HG03378 (cell line): ENCODE measurements at regions not wholly inside any gene's neighbourhood (a gene's known extent, or its start where the extent isn't known, plus 50 kb on each side); places are given as distances from the start of the nearest gene placed in this dataset.
"Not testable (repeated sequence)": the region's sequence is repeated elsewhere in the genome, so short reads cannot be mapped to it uniquely, and the experiment has no call there.

ENCODE experiments used
- ATAC-seq: cut with Tn5 transposase; IDR thresholded peaks from one replicate; pipeline ENCODE4 v1.9.1; 2021; ENCODE audit warnings: mild to moderate bottlenecking, moderate library complexity; ENCODE audit not compliant: unreplicated experiment

DNA sequence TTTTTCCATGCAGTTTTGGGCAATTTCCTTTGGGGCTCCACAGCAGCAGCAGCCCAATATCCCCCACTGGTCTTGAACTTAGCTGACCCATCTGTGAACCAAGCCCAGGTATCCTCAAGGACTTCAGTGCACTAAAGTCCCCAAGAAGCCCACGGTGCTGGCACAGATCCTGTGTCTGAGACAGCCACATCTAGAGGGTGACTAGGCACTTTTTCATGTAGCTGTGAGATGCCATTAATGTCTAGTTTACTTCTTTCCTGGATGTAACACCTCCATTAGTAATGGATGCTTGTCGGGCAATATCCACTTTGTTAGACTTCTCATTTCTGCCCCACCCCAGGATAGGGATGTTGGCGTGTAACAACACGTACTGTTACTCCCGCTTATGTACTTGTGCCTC, 117.9 kb downstream of the GPCPD1 start:
- no peak for ATAC-seq

DNA sequence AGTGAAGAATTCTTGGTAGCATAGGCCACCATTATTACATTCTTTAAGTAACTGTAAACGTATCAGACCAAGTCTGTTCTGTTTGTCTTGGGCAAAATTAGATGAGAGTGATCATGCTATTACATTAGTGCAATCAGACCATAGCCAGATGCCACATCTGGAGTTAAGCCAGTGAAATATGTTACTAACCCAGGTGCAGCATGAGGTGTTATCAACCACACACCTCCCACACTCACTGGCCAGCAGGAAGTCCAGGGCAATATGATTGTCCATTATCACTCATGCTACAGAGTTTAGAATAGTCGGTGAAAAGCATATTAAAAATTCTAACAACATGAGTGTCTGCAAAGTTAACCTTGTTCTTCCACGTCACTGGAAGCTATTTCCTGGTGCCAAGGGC, 119.4 kb downstream of the GPCPD1 start:
- no peak for ATAC-seq

DNA sequence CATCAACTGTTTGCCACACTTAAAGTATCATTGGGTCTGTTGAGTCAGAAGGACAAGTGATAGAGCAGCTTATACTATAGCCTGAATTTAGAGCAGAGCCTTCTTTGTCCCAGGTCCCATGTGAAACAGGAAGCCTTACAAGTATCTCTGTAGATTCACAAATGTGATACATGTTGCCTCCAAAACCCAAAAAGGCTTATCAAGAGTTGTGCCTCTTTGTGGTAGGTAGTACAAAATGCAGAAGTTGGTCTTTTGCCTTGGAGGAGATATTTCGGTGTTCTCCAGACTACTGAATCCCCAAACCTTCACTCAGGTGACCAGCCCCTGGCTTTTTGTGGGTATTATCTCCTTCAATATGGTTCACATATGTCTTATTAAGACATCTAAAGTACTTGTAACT, 121.2 kb downstream of the GPCPD1 start:
- no peak for ATAC-seq

DNA sequence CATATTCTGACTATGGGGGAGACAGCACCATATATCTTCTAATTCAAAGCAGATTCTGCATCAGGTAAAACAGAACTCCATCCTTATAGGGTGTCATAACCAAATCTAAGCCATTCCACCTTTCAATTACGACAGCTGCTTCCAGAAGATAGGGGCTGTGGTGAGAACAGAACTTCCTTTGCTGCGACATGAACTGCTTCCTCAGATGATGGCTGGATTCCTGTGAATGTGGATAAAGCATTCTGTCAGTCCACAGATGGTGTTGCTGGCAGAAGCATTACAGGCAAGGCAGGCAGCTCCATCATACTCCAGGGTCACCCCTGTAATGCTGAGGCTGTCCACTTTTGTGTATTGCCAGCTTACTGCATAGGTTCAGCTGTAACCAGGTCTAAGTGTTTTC, 122.0 kb downstream of the GPCPD1 start:
- no peak for ATAC-seq

DNA sequence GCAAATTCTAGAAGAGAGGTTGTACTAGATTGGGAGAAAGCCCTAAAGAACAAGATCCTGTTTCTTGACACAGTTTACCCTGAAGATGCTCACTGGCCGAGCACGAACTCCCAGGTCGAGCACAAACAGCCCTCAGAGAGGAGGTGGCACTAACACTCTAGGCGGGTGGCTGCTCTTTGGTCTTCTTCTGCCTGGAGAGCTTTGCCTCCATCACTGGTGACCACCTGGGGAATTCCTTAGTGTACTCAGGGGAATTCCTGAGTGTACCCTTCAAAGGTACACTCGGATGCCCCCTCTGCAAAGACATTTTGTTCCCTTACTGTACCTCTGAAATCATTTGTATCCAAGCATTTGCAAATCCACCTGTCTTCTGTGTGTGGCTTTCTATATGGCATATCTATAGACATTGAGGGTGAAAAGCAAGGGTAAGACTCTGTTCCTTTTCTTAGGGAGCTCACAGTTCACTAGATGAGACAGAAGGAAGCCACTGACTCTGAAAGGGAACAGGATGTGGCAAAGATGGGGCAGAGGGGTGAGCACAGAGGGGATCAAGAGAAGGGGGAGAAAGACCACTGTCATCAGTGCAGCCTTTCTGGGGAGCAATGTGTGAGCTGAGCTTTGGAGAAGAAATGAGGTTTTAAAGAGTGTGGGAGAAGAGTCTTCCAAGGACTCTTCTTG, 124.3 kb downstream of the GPCPD1 start:
- ATAC-seq, result no peak

DNA sequence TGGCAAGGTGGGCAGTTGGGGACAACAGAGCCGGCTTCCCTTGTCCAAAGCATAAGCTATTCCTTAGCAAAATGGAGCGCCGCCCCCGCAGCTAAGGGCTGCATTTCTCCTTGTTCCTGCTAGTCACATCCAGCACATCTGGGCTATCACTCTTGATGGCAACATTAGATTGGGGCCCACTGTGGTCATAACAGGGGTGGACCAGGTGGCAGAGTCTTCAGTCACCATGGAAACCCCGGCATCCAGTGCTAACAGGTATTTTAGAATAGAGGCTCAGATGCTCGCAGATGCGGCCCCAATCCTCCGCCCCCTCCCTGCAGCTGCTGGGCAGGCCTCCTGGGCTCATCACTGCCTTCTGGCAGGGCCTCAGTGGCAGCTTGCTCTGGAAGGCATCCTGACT, 125.9 kb downstream of the GPCPD1 start:
- ATAC-seq, result no peak

DNA sequence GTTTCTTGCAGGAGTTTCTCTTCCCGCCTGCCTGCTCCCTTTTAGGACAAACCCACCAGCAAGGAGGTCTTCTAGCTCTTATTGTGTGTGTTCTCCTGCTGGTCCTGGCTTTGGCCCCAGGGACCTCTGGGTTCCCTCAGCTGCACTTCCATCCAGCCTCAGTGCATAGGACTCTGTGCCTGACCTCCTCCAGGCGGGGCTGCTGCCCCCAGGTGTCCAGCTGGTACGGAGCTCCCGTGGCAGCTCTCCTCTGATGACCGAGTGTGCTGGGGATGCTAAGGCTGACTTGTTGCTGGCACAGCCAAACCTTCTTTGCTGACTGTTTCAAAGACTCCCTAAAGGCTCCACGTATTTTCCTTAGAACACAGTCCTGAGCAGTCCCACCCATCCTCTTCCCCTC, 126.5 kb downstream of the GPCPD1 start:
- ATAC-seq, result no peak

DNA sequence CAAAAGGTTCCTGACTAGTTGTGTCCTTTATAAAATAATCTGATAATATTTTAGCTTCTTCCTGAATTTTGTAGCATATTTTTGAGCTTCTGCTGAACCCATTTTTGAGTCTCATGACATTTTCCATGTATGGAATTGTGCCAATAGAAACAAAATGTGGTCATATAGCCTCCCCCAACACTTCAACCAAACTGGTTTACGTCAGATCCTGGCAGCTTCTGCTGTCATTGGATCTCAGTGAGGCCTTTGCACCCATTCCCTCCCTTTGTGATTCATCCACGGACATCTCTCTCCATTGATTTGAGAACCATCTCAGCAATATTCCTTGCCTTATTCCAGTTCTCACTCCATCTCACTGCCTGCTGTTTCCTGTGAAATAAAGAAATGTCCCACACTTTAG, 128.0 kb downstream of the GPCPD1 start:
- ATAC-seq, result no peak

DNA sequence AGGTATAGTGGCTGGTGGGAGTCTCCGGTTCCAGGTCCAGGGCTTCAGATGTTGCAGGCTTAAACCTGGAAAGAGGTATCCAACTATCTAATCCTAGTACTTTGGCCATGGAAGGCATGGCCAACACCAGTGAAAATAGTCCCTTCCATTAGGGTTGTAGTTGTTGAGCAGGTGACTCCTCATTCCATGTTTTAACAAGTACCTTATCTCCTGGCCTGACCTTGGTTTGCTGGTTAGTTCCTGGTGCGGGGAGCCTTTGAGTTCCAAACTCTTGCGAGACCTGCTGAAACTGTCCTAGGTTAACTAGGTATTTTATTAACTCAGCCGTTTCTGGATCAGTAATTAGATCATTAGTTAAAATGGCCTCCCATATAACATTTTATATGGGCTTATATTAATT, 128.9 kb downstream of the GPCPD1 start:
- no peak for ATAC-seq

DNA sequence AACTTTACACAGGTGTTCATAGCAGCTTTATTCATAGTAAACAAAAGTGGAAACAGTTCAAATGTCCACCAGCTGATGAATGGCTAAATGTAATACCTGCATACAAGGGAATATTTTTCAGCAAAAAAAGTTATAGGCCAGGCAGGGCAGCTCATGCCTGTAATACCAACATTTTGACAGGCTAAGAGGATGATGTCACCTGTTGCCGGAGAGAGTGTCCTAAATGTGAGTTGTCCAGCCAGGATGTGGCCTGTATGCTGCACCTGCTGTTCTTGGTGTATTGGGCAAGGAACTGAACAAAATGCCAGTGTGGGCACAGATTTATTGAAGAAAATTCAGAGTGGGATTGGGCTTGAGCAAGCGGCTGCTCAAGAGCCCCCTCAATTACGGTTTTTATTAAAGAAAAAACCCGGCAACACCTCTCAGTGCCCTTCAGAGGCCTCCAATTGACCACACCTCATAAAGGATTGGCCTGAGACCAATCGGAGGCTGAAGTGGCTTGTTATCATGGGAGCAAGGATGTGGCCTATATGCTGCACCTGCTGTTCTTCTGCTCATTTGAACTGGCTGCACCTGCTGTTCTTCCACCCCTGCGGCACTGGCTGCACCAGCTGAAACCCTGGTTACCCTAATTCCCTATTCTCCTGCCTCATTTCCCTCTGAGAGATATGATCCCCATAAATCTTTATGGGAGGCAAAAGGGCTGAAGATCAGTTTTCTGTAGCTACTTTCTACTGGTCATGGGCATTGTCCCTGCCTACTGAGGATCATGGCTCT, 129.8 kb downstream of the GPCPD1 start:
- peak; percentile 59 for ATAC-seq

DNA sequence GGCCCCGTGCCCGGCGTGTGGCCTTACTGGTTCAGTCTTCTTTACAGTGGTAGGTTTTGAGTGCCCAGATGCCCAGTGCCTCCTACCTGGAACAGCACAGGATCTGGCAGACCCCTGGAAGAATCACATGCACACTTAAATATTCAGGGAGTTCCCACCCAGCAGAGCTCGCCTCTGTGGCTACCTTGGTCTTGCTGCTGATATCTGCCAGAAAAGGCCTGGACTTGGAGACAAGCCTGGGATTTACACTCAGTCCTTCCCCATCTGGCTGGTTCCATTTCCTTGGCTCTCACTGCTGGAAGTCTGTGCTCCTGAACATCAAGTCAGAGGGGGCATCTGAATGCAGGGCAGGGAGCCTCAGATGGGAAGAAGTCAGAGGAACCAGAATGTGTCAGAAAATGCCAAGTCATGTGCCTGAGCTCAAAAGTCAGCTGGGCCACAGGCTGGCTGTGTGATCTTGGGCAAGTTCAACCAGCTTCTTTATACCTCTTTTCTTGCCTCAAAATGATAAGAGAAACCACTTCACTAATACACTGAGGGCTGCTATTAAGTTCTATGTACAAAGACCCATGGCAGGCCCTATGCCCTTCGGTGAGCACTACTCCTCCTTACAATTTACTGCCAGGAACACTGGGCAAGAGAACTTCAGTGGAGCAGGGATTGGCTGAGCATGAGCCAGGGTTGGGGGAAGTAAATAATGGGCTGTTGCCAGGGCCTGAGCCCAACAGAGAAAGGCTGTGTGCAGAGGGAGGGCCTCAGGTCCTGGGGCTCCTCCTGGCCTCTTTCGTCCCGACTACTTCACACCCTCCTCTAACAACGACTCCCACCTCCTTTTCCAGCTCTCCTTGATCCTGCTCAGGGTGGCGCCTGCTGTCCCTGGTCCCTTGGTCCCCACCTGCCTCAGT, 135.9 kb downstream of the GPCPD1 start:
- ATAC-seq, result no peak

DNA sequence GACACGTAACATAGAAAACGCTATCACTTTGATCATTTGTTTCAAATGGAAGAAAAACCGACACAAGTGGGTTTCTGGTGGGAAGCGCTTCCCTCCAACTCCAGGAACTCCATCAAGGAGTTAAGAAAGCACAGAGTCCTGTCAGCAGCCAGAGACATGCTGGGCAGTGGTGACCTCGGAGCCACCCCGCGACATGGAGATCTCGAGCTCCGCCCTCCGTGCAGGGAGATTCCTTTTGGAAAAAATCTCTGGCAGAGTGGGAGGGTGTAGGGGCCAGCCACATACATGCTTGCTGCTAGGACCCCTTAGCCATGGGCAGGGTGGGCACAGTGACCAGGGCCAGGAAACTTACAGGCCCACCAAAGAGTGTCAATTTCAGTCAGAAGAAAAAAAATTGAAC, 138.9 kb downstream of the GPCPD1 start:
- ATAC-seq, result not testable (repeated sequence)

DNA sequence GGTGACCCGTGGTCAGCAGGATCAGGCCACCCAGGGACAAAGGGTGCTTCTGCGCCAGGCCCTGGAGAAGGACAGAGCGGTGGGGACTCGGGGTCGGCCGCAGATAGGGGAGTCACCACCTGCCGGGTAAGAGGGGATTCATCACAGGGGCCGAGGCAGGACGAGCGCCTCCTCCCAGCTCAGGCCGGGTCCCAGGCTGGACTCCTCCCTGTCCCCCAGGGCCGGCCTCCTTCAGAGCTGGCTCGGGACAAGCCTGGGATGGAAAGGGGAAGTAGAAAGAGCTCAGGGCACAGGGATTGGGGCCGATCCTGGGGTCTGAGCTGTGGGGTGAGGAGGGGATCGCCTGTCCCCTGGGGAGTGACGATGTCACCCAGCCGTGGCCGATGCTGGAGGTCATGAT, 139.4 kb downstream of the GPCPD1 start:
- ATAC-seq, result no peak

DNA sequence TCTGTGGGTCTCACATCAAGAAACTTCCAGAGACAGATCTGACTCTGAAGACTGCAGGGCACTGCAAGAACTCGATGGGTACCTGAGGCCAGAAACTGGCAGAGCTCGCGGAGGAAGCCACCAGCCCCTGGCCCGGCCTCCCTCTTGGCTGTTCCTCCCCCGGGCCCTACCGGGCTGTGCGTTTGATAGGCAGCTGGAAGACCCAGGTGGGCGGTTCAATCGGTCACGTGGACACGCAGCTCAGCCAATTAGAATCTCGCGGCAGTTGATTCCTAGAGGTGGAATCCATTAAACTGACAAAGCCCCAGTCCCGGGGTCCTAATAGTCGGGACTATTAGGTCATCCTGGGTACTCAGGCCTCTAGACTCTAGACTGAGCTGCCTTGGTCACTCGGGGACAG, 139.9 kb downstream of the GPCPD1 start:
- ATAC-seq, result no peak

DNA sequence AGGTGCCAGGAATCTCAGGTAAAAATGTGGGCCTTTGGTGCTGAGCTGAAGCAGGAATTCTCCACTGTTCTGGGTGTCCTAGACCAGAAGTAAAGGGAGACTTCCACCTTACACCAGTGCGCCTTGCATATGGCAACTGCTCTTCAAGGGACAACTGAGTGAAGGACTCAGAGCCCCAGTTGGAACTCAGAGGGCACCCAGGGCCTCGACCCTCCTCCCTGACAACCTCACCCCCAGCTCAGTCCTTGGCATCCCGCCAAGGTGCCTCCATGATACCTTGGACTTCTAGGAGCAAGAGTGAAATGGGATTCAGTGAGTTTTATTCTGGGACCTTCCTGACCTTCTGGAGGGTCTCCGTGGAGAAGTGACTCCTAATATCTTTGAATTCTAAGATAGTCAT, 140.3 kb downstream of the GPCPD1 start:
- ATAC-seq, result no peak

DNA sequence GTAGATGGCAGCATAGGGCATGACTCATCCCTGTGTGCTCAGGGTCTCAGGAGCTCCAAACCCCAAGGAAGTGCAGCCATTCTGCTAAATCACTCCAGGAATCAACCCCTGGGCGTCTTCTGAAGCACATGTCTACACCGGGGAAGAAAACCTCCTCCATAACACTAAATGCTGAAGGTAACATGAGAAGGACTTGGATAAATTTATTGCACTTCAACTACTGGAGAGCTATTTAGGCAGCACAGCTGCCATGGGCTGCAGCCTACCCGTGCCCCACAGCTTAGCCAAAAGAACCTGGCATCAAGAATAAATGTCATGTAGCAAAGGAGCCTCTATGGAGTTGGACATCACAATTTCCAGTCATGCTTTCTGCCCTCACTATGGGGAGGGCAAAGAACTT, 141.7 kb downstream of the GPCPD1 start:
- no peak for ATAC-seq

DNA sequence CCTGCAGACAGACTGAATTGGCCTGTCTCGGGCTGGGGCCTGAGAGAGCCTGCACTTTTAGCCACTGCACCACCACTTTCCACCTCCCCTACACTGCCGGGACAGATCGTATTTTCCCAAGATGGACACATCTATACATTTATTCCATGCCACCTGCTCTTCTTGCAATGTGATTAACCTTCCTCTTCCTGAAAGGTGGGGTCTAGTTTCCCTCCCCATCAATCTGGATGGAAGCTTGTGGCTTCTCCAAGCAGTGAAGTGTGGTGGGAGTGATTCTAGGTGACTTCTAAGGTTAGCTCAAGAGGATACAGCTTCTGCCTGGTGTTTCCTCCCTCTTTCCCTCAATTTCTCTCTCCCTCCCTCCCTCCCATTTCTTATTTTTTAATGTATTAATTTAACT, 143.7 kb downstream of the GPCPD1 start:
- ATAC-seq, result no peak

DNA sequence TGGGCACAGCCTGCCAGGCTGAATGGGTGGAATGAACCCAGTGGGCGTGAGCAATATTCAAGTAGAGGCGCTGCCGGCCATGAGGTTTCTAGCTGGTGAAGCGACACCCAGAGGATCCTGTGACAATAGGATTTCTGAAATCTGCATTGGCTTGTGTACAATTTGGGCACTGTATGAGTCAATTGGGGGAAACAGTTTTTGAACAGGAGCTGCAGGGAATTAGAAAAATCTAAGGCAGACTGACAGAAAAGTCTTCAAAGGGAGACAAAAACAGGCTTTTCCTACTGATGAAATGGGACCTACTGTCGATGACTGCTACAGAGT, 145.2 kb downstream of the GPCPD1 start:
- ATAC-seq, result no peak

DNA sequence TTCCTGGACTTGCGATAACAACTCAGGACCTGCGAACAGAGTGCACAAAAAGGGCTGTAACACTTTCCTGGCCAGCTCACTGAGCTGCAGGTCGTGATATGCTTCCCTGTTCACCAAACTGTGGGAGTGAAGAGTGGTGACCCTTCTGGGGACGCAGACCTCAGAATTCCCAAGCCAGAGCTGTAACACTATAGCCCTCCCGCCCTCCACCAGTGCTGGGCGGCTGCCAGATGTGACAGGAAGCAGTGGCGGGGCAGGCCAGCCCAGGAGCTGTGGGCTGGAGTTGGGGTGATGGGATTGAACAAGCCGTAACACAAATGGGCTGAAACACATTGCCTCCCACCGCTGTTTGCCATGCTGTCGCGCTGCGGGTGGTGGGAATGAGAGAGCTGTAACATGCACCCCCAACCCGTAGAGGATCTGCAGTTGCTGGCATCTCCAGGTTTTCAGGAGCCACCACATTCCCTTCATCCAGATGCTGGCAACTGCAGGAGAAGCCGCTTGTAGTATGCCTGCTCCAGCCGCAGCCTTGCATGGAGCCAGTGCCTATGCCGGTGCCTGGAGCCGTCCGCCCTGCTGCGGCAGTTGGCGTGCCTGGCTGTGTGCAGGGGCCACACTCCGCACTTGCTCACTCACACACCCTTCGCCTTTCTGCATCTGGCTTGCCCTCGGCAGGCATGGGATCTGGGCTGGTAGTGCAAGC, 145.8 kb downstream of the GPCPD1 start:
- ATAC-seq, result no peak

DNA sequence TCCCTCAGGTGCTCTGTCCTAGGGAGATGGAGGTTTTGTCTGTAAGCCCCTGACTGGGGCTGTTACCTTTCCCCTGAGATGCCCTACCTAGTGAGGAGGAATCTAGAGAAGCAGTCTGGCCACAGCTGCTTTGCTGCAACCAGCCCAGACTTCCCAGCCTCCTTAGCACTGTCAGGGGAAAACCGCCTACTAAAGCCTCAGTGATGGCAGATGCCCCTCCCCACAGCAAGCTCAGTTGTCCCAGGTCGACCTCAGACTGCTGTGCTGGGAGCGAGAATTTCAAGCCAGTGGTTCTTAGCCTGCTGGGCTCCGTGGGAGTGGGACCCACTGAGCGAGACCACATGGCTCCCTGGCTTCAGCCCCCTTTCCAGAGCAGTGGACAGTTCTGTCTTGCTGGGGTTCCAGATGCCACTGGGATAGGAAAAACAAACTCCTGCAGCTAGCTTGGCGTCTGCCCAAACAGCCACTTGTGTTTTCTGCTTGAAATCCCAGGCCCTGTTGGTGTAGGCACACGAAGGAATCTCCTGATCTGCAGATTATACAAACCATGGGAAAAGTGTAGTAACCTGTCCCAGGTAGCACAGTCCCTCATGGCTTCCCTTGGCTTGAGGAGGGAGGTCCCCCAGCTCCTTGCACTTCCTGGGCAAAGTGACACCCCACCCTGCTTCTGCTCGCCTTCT, 146.4 kb upstream of the PROKR2 start:
- no peak for ATAC-seq

DNA sequence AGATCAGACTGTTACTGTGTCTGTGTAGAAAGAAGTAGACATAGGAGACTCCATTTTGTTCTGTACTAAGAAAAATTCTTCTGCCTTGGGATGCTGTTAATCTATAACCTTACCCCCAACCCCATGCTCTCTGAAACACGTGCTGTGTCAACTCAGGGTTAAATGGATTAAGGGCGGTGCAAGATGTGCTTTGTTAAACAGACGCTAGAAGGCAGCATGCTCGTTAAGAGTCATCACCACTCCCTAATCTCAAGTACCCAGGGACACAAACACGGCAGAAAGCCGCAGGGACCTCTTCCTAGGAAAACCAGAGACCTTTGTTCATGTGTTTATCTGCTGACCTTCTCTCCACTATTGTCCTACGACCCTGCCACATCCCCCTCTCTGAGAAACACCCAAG, 137.0 kb upstream of the PROKR2 start:
- not testable (repeated sequence) for ATAC-seq
